ENCODE measurements at regions not wholly inside any gene's neighbourhood (a gene's known extent, or its start where the extent isn't known, plus 50 kb on each side); places are given as distances from the start of the nearest gene placed in this dataset.
"Not testable (repeated sequence)": the region's sequence is repeated elsewhere in the genome, so short reads cannot be mapped to it uniquely, and the experiment has no call there.

GRCh38 chr4:132094017-132094416, 1055.1 kb upstream of the PCDH10 start:
- no peak for DNase-seq (ENCODE audit: low read depth)

GRCh38 chr4:132097041-132097440, 1052.1 kb upstream of the PCDH10 start:
- DNase-seq (ENCODE audit: low read depth), result no peak

- no peak for DNase-seq (ENCODE audit: low read depth)
Measured at GRCh38 chr4:132101526-132101925, 1047.6 kb upstream of the PCDH10 start.

GRCh38 chr4:132108784-132109183, 1040.3 kb upstream of the PCDH10 start:
- no peak for DNase-seq (ENCODE audit: low read depth)

GRCh38 chr4:132114885-132115284, 1034.2 kb upstream of the PCDH10 start:
- no peak for DNase-seq (ENCODE audit: low read depth)

GRCh38 chr4:132122741-132123140, 1026.4 kb upstream of the PCDH10 start:
- DNase-seq (ENCODE audit: low read depth), result not testable (repeated sequence)

GRCh38 chr4:132123870-132124623, 1025.0 kb upstream of the PCDH10 start:
- DNase-seq (ENCODE audit: low read depth), result no peak

GRCh38 chr4:132124624-132124974, 1024.5 kb upstream of the PCDH10 start:
- DNase-seq (ENCODE audit: low read depth), result no peak

- no peak for DNase-seq (ENCODE audit: low read depth)
Measured at GRCh38 chr4:132125131-132125530, 1024.0 kb upstream of the PCDH10 start.

- no peak for DNase-seq (ENCODE audit: low read depth)
Measured at GRCh38 chr4:132132433-132132832, 1016.7 kb upstream of the PCDH10 start.

GRCh38 chr4:132169660-132170059, 979.4 kb upstream of the PCDH10 start:
- DNase-seq (ENCODE audit: low read depth), result no peak

- DNase-seq (ENCODE audit: low read depth), result no peak
Measured at GRCh38 chr4:132180020-132180427, 969.1 kb upstream of the PCDH10 start.

- no peak for DNase-seq (ENCODE audit: low read depth)
Measured at GRCh38 chr4:132195176-132195575, 953.9 kb upstream of the PCDH10 start.

- no peak for DNase-seq (ENCODE audit: low read depth)
Measured at GRCh38 chr4:132203618-132204017, 945.5 kb upstream of the PCDH10 start.

GRCh38 chr4:132214519-132214918, 934.6 kb upstream of the PCDH10 start:
- DNase-seq (ENCODE audit: low read depth), result no peak

- DNase-seq (ENCODE audit: low read depth), result no peak
Measured at GRCh38 chr4:132218406-132218805, 930.7 kb upstream of the PCDH10 start.

- DNase-seq (ENCODE audit: low read depth), result no peak
Measured at GRCh38 chr4:132227151-132227856, 921.8 kb upstream of the PCDH10 start.

GRCh38 chr4:132227857-132228165, 921.3 kb upstream of the PCDH10 start:
- DNase-seq (ENCODE audit: low read depth), result not testable (repeated sequence)

- no peak for DNase-seq (ENCODE audit: low read depth)
Measured at GRCh38 chr4:132228676-132229075, 920.4 kb upstream of the PCDH10 start.

- no peak for DNase-seq (ENCODE audit: low read depth)
Measured at GRCh38 chr4:132230025-132230424, 919.1 kb upstream of the PCDH10 start.

GRCh38 chr4:132238697-132239096, 910.4 kb upstream of the PCDH10 start:
- no peak for DNase-seq (ENCODE audit: low read depth)

- DNase-seq (ENCODE audit: low read depth), result no peak
Measured at GRCh38 chr4:132240081-132240480, 909.0 kb upstream of the PCDH10 start.

- no peak for DNase-seq (ENCODE audit: low read depth)
Measured at GRCh38 chr4:132245319-132245718, 903.8 kb upstream of the PCDH10 start.

- DNase-seq (ENCODE audit: low read depth), result no peak
Measured at GRCh38 chr4:132264176-132264575, 884.9 kb upstream of the PCDH10 start.

Data from activated gamma-delta T cell treated with anti-CD3 and anti-CD28 coated beads, Interleukin-2, amount 50 U/mL, for 16 hours (primary cell).